OCI-LY1 (cell line): ENCODE measurements at regions not wholly inside any gene's neighbourhood (a gene's known extent, or its start where the extent isn't known, plus 50 kb on each side); places are given as distances from the start of the nearest gene placed in this dataset.

Experiments used
- H2AFZ ChIP-seq: fragments of 200-600 bp; sonication (generic), shearing (Covaris generic); 2 replicates; pipeline ENCODE4 v1.6.0; 2014; ENCODE audit warnings: antibody characterized with exemption, mild to moderate bottlenecking, low read length
- H3F3A ChIP-seq: fragments of 200-600 bp; sonication (generic), shearing (Covaris generic); 2 replicates; pipeline ENCODE4 v1.6.0; 2014; ENCODE audit warnings: mild to moderate bottlenecking, antibody characterized with exemption, low read length, moderate library complexity; ENCODE audit not compliant: insufficient read depth
- H3K27ac ChIP-seq: fragments of 200-600 bp; sonication (generic); 2 replicates; pipeline ENCODE4 v1.5.1; 2014; ENCODE audit warnings: low read length, mixed run types, mild to moderate bottlenecking, low read depth; ENCODE audit not compliant: poor library complexity, severe bottlenecking
- H3K27me3 ChIP-seq: fragments of 200-600 bp; sonication (generic); 2 replicates; pipeline ENCODE4 v1.6.0; 2014; ENCODE audit warnings: antibody characterized with exemption, mild to moderate bottlenecking, low read length, moderate library complexity; ENCODE audit not compliant: insufficient read depth
- H3K36me3 ChIP-seq: fragments of 200-600 bp; sonication (generic); 2 replicates; pipeline ENCODE4 v1.6.1; 2014; ENCODE audit warnings: mild to moderate bottlenecking, antibody characterized with exemption, low read length, moderate library complexity, mixed read lengths; ENCODE audit not compliant: insufficient read depth
- H3K4me1 ChIP-seq: fragments of 200-600 bp; sonication (generic); 2 replicates; pipeline ENCODE4 v1.5.1; 2014; ENCODE audit warnings: mild to moderate bottlenecking, low read length, moderate library complexity; ENCODE audit not compliant: insufficient read depth, severe bottlenecking
- H3K4me2 ChIP-seq: fragments of 200-600 bp; sonication (generic), shearing (Covaris generic); 2 replicates; pipeline ENCODE4 v1.6.1; 2014; ENCODE audit warnings: low read length
- H3K4me3 ChIP-seq: fragments of 200-600 bp; sonication (generic); 2 replicates; pipeline ENCODE4 v1.5.1; 2014; ENCODE audit warnings: low read length, low read depth, mild to moderate bottlenecking, mixed read lengths; ENCODE audit not compliant: poor library complexity, severe bottlenecking
- H3K79me2 ChIP-seq: fragments of 200-600 bp; shearing (Covaris generic); 2 replicates; pipeline ENCODE4 v1.6.1; 2016; ENCODE audit warnings: mixed run types, low read length, mixed read lengths; ENCODE audit not compliant: insufficient read depth
- H3K9ac ChIP-seq: fragments of 200-600 bp; sonication (generic), shearing (Covaris generic); 2 replicates; pipeline ENCODE4 v1.6.1; 2014; ENCODE audit warnings: mild to moderate bottlenecking, low read length, mixed read lengths
- H3K9me2 ChIP-seq: fragments of 200-600 bp; sonication (generic), shearing (Covaris generic); 2 replicates; pipeline ENCODE4 v1.6.1; 2014; ENCODE audit warnings: low read depth, mild to moderate bottlenecking, low read length, mixed read lengths
- H3K9me3 ChIP-seq: fragments of 200-600 bp; shearing (Covaris generic); 2 replicates; pipeline ENCODE4 v1.6.1; 2014; ENCODE audit warnings: low read length, mixed read lengths
- H4K20me1 ChIP-seq: fragments of 200-600 bp; sonication (generic), shearing (Covaris generic); 2 replicates; pipeline ENCODE4 v1.6.0; 2016; ENCODE audit warnings: mild to moderate bottlenecking, low read length; ENCODE audit not compliant: insufficient read depth
- EZH2 ChIP-seq: fragments of 200-600 bp; sonication (generic), shearing (Covaris generic); IDR thresholded peaks from 2 replicates; pipeline ENCODE4 v1.8.0; 2017; ENCODE audit warnings: borderline replicate concordance, mixed run types, mild to moderate bottlenecking, antibody characterized with exemption, low read length, moderate library complexity, mixed read lengths
- TF ChIP-seq, protein P1 (sequence below): fragments of 200-600 bp; sonication (generic), shearing (Covaris generic); IDR thresholded peaks from 2 replicates; pipeline ENCODE4 v1.5.1; 2017; ENCODE audit warnings: mild to moderate bottlenecking, antibody characterized with exemption, low read length, moderate library complexity, mixed read lengths

DNA sequence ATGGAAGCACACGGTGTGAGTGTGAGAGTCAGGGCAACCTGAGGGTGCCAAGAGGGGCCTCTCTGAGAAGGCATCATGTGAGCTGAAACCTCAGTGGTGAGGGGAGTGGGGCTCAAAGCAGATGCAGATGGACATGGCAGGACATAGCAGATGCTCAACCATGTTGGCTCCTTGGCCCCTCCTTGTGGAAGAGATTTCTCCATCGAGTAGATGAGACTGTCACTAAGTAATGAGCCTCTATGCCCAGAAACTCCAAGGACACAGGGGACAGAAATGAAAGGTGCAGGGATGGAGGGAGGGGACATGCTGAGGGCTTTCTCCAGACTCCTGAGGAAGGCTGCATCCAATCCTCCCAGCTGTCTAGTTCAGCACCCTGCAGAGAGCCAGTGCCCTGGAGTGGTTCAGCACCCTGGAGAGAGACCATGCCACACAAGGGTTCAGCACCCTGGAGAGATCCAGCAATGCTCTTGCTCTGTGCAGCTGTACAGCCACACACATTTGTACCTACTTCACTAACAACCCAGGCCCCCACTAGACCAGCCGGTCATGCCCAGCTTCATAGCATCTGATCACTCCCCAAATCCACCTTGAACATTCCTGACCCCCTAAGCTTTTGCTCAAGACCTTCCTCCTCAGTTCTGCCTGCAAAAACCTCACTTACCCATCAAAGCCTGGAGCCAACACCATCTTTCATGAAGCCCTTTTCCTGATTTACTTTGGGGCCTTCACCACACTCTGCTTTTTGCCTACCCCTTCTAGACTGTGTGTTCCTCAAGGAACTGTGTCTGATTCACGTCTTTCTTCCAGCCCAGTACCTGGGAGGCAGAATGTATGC lies 252.0 kb downstream of the CTTN start:
- H3K9me3 ChIP-seq, result no peaks in the 10 kb centered on the region
- TF ChIP-seq EZH2, result no peak
- TF ChIP-seq, protein P1, sequence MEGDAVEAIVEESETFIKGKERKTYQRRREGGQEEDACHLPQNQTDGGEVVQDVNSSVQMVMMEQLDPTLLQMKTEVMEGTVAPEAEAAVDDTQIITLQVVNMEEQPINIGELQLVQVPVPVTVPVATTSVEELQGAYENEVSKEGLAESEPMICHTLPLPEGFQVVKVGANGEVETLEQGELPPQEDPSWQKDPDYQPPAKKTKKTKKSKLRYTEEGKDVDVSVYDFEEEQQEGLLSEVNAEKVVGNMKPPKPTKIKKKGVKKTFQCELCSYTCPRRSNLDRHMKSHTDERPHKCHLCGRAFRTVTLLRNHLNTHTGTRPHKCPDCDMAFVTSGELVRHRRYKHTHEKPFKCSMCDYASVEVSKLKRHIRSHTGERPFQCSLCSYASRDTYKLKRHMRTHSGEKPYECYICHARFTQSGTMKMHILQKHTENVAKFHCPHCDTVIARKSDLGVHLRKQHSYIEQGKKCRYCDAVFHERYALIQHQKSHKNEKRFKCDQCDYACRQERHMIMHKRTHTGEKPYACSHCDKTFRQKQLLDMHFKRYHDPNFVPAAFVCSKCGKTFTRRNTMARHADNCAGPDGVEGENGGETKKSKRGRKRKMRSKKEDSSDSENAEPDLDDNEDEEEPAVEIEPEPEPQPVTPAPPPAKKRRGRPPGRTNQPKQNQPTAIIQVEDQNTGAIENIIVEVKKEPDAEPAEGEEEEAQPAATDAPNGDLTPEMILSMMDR, result no peak
- H3K36me3 ChIP-seq, result no peaks in the 10 kb centered on the region
- no peaks in the 10 kb centered on the region for H3K9me2 ChIP-seq
- H3K27ac ChIP-seq, result no peak overlapping the region
- H3K4me1 ChIP-seq, result no peaks in the 10 kb centered on the region
- H3F3A ChIP-seq, result no peaks in the 10 kb centered on the region
- no peaks in the 10 kb centered on the region for H4K20me1 ChIP-seq
- no peak overlapping the region for H2AFZ ChIP-seq
- no peak overlapping the region for H3K9ac ChIP-seq
- H3K4me2 ChIP-seq, result no peak overlapping the region
- H3K79me2 ChIP-seq, result no peaks in the 10 kb centered on the region
- no peak overlapping the region for H3K4me3 ChIP-seq
- no peaks in the 10 kb centered on the region for H3K27me3 ChIP-seq

DNA sequence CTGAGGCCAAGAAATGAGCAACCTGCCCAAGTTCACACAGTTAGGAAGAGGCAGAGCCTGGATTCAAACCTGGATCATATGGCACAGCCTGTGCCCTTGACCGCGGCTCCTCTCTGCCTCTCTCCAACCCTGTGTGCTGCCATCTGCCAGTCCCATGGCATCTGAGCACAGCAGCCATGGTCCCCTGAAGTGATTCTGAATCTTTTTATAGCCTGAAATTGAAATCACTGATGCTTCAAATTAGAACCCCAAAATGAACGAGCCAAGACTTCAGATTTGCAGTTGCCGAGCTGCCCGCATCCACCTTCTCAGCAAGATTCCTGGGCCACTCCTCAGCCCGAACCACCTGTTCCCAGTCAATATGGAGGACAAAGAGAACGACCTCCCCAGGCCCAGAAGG lies 252.7 kb downstream of the CTTN start:
- TF ChIP-seq, protein P1, result no peak
- TF ChIP-seq EZH2, result no peak
- no peaks in the 10 kb centered on the region for H3F3A ChIP-seq
- no peak overlapping the region for H3K9ac ChIP-seq
- H3K27me3 ChIP-seq, result no peaks in the 10 kb centered on the region
- H2AFZ ChIP-seq, result no peak overlapping the region
- H4K20me1 ChIP-seq, result no peaks in the 10 kb centered on the region
- no peaks in the 10 kb centered on the region for H3K9me2 ChIP-seq
- no peak overlapping the region for H3K4me3 ChIP-seq
- no peaks in the 10 kb centered on the region for H3K9me3 ChIP-seq
- H3K4me2 ChIP-seq, result no peak overlapping the region
- H3K36me3 ChIP-seq, result no peaks in the 10 kb centered on the region
- no peaks in the 10 kb centered on the region for H3K4me1 ChIP-seq
- H3K27ac ChIP-seq, result no peak overlapping the region
- H3K79me2 ChIP-seq, result no peaks in the 10 kb centered on the region

DNA sequence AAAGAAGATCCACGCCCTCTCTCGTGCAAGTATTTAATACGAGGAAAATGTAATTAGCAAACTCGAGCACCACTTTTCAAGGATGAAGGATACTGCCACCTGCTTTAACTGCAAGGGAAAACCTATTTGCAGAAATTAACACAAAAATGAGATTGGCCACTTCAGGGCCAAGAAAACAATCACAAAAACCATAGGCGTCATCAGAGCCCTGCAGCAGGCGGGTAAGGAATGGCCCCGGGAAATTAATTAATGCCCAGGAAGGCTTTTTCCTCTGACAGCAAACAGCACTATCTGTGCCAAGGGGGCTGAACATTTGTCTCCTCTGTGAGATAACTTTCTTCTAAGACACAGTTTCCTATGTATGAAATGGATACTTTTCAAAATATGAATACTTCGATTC lies 255.7 kb downstream of the CTTN start:
- no peaks in the 10 kb centered on the region for H4K20me1 ChIP-seq
- H3K4me2 ChIP-seq, result no peak overlapping the region
- H2AFZ ChIP-seq, result no peak overlapping the region
- no peak overlapping the region for H3K9ac ChIP-seq
- TF ChIP-seq EZH2, result no peak
- TF ChIP-seq, protein P1, result no peak
- no peaks in the 10 kb centered on the region for H3K79me2 ChIP-seq
- no peaks in the 10 kb centered on the region for H3K4me1 ChIP-seq
- H3K27ac ChIP-seq, result no peak overlapping the region
- no peaks in the 10 kb centered on the region for H3F3A ChIP-seq
- H3K36me3 ChIP-seq, result no peaks in the 10 kb centered on the region
- H3K27me3 ChIP-seq, result no peaks in the 10 kb centered on the region
- H3K9me2 ChIP-seq, result no peaks in the 10 kb centered on the region
- no peaks in the 10 kb centered on the region for H3K9me3 ChIP-seq
- no peak overlapping the region for H3K4me3 ChIP-seq
